ENCODE measurements at regions not wholly inside any gene's neighbourhood (a gene's known extent, or its start where the extent isn't known, plus 50 kb on each side); places are given as distances from the start of the nearest gene placed in this dataset.

DNA sequence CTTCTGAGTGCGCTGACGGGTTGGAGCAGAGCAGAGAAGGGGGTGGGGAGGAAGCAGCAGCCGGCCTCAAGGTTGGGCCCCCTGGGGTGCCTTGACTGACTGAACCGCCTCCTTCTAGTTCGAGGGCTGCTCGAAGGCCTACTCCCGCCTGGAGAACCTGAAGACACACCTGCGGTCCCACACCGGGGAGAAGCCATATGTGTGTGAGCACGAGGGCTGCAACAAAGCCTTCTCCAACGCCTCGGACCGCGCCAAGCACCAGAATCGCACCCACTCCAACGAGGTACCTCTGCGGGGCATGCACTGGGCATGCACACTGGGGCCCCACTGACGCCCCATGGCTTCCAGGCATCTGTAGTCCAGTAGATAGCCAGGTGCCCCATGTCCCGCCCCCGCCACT, 246.9 kb downstream of the GLI2 start:
- TF ChIP-seq POLR2A (IDR thresholded peaks at IDR 0.05) (no peak), CTCF (IDR thresholded peaks at IDR 0.05) (no peak)
